ENCODE measurements at regions not wholly inside any gene's neighbourhood (a gene's known extent, or its start where the extent isn't known, plus 50 kb on each side); places are given as distances from the start of the nearest gene placed in this dataset.
"Not testable (repeated sequence)": the region's sequence is repeated elsewhere in the genome, so short reads cannot be mapped to it uniquely, and the experiment has no call there.

DNA sequence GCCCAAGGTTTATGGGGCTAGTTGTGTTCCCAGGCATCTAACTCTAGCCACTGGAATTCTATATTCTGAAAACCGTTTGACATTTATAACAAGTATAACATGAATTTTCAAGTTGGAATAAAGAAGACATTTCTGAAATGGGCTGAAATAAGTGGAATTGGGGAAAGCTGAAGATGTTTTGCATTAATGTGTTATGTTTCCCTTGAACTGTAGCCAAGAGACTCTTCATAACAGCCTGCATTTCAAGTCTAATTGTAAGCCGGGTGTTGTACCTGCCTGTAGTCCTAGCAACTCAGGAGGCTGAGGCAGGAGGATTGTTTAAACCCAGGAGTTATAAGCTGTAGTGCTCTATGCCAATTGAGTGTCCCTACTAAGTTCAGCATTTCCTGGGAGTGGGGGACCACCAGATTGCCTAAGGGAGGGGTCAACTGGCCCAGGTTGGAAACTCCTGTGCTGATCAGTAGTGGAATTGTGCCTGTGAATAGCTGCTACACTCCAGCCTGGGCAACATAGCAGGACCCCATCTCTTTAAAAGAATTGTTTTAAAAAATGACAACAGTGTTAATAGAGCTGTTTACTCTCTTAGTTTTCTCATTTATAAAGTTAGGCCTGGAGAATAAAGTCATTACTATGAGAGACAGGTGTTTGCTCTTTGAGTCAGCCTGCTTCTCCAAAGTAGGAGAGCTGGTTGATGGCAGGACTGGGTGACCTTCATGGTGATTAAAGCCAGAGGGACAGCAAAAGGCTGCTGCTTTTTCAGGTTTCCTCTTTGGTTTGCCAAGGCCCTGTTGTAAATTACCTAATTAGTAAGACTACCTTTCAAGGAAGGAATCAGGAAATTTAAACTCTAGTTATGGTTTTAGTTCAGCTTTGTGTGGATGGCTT lies 483.6 kb upstream of the RGS6 start:
- H3K9ac ChIP-seq (ENCODE audit: low read depth, low read length) = no peak overlapping the region
- H3K4me2 ChIP-seq (ENCODE audit: low read length) = no peak overlapping the region
- peaks cover 7% of the 10 kb centered on the region for H3K4me1 ChIP-seq (ENCODE audit: control insufficient read depth, insufficient read depth, low read length)
- H3K36me3 ChIP-seq (ENCODE audit: insufficient read depth, low read length) = no peaks in the 10 kb centered on the region
- no peaks in the 10 kb centered on the region for H3K27me3 ChIP-seq (ENCODE audit: control insufficient read depth, insufficient read depth, low read length)
- H3K4me3 ChIP-seq (ENCODE audit: low read length) = no peak overlapping the region
- no peaks in the 10 kb centered on the region for H3K9me3 ChIP-seq (replicated peaks; ENCODE audit: low read length)

DNA sequence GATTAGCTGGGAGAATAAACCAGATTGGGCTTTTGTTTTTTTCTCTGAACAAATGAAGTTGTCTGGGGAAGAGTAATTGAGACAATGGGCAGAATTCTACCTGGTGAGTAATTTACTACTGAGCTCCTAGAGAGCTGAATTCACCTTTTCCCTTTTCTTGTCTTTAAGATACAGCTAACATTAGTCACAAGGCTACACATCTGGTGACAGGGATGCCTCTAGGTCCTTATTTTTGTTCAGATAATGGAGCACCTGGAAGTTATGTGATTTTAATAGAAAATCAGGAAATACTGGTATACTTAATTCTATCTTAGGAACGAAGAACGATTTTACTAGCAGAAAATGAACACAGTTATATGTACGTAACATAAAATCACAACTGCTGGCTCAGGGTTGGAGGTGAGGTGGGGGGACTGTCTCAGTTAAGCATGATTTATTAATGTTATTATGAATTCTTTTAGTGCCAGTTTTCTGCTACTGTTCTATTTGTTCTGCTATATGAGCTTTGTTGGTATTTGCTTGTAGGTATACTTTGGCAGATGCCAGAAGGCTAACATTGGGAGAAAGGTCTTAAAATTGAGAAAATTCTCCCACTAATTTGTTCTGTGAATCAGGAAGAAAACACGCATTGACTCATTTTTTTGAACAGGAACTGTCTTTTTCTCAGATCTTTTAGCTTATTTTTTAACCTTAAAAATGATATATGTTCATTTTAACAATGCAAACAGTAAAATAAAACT lies 482.7 kb upstream of the RGS6 start:
- no peaks in the 10 kb centered on the region for H3K9me3 ChIP-seq (replicated peaks; ENCODE audit: low read length)
- no peaks in the 10 kb centered on the region for H3K27me3 ChIP-seq (ENCODE audit: control insufficient read depth, insufficient read depth, low read length)
- H3K36me3 ChIP-seq (ENCODE audit: insufficient read depth, low read length) = no peaks in the 10 kb centered on the region
- H3K4me2 ChIP-seq (ENCODE audit: low read length) = no peak overlapping the region
- H3K4me1 ChIP-seq (ENCODE audit: control insufficient read depth, insufficient read depth, low read length) = peaks cover 7% of the 10 kb centered on the region
- no peak overlapping the region for H3K4me3 ChIP-seq (ENCODE audit: low read length)
- no peak overlapping the region for H3K9ac ChIP-seq (ENCODE audit: low read depth, low read length)

DNA sequence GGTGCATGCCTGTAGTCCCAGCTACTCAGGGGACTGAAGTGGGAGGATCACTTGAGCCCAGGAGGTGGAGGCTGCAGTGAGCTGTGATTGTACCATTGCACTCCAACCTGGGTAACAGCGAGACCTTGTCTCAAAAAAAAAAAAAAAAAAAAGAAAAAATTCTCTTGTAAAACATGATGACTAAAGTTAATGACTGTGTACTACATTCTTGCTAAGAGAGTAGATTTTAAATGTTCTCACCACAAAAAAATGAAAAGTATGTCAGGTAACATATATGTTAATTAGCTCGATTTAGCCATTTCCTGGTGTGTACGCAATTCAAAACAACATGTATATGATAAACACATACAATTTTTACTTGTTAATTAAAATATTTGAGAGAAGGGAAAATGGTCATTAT lies 480.7 kb upstream of the RGS6 start:
- Histone ChIP-seq H3K9ac (ENCODE audit: low read depth, low read length) (no peak overlapping the region), H3K9me3 (replicated peaks; ENCODE audit: low read length) (no peaks in the 10 kb centered on the region), H3K4me2 (ENCODE audit: low read length) (no peak overlapping the region), H3K36me3 (ENCODE audit: insufficient read depth, low read length) (no peaks in the 10 kb centered on the region), H3K4me3 (ENCODE audit: low read length) (no peak overlapping the region), H3K27me3 (ENCODE audit: control insufficient read depth, insufficient read depth, low read length) (no peaks in the 10 kb centered on the region), H3K4me1 (ENCODE audit: control insufficient read depth, insufficient read depth, low read length) (peaks cover 15% of the 10 kb centered on the region)

DNA sequence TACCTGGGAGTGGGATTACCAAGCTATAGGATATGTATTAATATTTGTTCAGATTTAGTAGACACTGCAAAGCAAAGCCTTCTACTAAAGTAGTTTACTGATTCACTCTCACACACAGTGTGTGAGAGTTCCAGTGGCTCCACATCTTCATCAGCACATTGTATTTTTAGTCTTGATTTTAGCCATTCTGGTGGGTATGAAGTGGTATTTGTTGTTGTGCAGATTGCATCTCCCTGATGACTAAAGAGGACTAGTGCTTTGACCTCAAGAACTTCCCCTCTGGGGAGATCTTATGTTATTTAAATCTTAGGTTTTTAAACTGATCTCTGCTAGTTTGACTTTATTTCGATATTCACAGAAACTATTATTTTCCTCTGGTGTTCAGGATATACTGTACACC lies 479.7 kb upstream of the RGS6 start:
- Histone ChIP-seq H3K36me3 (ENCODE audit: insufficient read depth, low read length) (no peaks in the 10 kb centered on the region), H3K9me3 (replicated peaks; ENCODE audit: low read length) (no peaks in the 10 kb centered on the region), H3K4me2 (ENCODE audit: low read length) (no peak overlapping the region), H3K4me1 (ENCODE audit: control insufficient read depth, insufficient read depth, low read length) (peaks cover 15% of the 10 kb centered on the region), H3K9ac (ENCODE audit: low read depth, low read length) (no peak overlapping the region), H3K27me3 (ENCODE audit: control insufficient read depth, insufficient read depth, low read length) (no peaks in the 10 kb centered on the region), H3K4me3 (ENCODE audit: low read length) (no peak overlapping the region)

DNA sequence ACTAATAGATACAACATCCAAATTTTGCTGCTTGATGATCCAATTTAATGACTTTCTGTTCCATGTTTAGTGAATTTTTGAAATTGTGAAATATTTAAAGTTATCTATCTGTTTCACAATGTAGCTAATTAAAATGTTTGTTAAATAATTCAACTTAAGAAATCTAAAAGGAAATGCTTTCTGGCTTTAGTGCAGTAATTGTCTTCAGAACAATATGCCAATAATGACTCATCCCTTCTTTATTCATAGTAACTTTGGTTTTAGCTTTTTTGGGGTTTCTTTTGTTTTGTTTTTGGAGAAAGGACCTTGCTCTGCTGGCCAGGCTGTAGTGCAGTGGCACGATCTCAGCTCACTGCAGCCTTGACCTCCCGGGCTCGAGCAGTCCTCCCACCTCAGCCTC lies 479.2 kb upstream of the RGS6 start:
- no peaks in the 10 kb centered on the region for H3K36me3 ChIP-seq (ENCODE audit: insufficient read depth, low read length)
- H3K4me3 ChIP-seq (ENCODE audit: low read length) = no peak overlapping the region
- no peak overlapping the region for H3K4me2 ChIP-seq (ENCODE audit: low read length)
- no peaks in the 10 kb centered on the region for H3K9me3 ChIP-seq (replicated peaks; ENCODE audit: low read length)
- peaks cover 15% of the 10 kb centered on the region for H3K4me1 ChIP-seq (ENCODE audit: control insufficient read depth, insufficient read depth, low read length)
- H3K9ac ChIP-seq (ENCODE audit: low read depth, low read length) = no peak overlapping the region
- H3K27me3 ChIP-seq (ENCODE audit: control insufficient read depth, insufficient read depth, low read length) = no peaks in the 10 kb centered on the region

DNA sequence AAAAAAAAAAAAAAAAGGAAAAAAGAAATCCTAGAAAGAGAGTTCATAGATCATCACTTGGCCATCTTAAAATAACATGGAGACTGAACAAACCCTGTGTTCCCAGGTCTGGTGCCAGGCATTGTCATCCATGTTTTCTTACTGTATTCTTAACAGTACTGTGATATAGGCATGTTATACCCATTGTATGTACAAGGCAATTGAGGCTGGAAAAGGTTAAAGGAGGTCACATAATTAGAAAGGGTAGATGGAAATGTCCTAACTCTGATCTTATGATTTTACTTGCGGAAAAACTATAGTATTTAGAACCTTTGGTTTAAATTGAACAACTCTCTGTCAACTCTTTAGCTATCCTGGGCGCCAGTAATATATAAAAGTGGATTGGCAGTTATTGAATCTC lies 478.2 kb upstream of the RGS6 start:
- no peaks in the 10 kb centered on the region for H3K36me3 ChIP-seq (ENCODE audit: insufficient read depth, low read length)
- peaks cover 15% of the 10 kb centered on the region for H3K4me1 ChIP-seq (ENCODE audit: control insufficient read depth, insufficient read depth, low read length)
- no peak overlapping the region for H3K4me3 ChIP-seq (ENCODE audit: low read length)
- H3K9me3 ChIP-seq (replicated peaks; ENCODE audit: low read length) = no peaks in the 10 kb centered on the region
- no peaks in the 10 kb centered on the region for H3K27me3 ChIP-seq (ENCODE audit: control insufficient read depth, insufficient read depth, low read length)
- no peak overlapping the region for H3K4me2 ChIP-seq (ENCODE audit: low read length)
- H3K9ac ChIP-seq (ENCODE audit: low read depth, low read length) = no peak overlapping the region

DNA sequence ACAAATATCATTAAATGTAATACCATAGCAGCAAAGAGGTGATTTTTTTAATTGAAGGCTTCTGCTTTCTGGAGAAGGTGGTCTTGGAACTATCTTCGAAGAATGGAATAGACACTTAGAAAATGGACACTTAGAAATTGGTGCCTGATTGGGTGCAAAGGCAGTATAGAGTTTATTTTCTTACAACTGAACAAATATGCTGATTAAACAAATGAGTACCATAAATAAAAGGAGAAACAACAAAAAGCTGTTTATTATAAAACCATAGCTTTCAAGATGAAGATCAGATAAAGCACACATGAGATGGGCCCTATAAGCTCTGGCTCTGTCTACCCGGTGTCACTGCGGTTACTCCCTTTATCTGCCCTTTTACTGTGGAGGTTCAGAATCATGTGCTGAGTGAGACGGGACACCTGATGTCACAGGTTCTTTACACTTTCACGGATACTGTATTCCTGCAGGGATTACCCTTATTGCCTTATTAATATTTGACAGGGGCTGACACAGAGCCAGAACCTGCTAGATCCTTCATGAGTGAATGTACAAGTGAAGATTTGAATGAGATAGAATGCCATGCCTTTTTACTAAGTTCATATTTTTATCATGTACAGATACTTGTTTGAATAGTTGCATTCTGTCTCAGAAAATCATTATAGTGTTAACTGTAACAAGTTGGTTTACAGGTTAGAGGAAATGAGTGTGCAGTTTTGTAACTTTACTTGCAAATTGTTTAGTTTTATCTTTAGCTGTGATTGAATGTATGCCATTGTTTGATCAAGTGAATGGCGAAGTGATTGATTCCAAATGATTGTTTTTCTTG lies 477.5 kb upstream of the RGS6 start:
- no peak overlapping the region for H3K4me2 ChIP-seq (ENCODE audit: low read length)
- H3K27me3 ChIP-seq (ENCODE audit: control insufficient read depth, insufficient read depth, low read length) = no peaks in the 10 kb centered on the region
- H3K36me3 ChIP-seq (ENCODE audit: insufficient read depth, low read length) = no peaks in the 10 kb centered on the region
- H3K9ac ChIP-seq (ENCODE audit: low read depth, low read length) = no peak overlapping the region
- H3K4me1 ChIP-seq (ENCODE audit: control insufficient read depth, insufficient read depth, low read length) = peaks cover 15% of the 10 kb centered on the region
- H3K9me3 ChIP-seq (replicated peaks; ENCODE audit: low read length) = no peaks in the 10 kb centered on the region
- no peak overlapping the region for H3K4me3 ChIP-seq (ENCODE audit: low read length)

DNA sequence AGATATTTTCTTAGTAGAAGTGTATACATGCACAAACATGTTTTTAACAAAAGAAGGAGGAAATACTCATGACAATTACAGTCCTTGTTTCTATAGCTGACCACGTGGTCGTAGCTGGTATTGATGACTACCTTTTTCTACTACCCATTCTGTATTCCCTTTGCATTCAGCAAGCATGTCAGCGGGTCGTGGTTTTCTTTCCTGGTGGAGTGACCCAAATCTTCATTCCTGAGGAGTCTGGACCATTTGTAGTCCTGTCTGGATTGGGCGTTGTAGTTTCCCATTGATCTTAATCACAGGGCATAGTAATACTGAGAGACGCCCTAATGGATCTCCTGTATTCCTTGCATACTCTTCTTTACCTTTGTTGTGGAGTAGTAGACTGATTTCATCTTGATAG lies 472.1 kb upstream of the RGS6 start:
- Histone ChIP-seq H3K4me1 (ENCODE audit: control insufficient read depth, insufficient read depth, low read length) (peaks cover 4% of the 10 kb centered on the region), H3K9me3 (replicated peaks; ENCODE audit: low read length) (peaks cover 6% of the 10 kb centered on the region), H3K27me3 (ENCODE audit: control insufficient read depth, insufficient read depth, low read length) (no peaks in the 10 kb centered on the region), H3K4me3 (ENCODE audit: low read length) (no peak overlapping the region), H3K36me3 (ENCODE audit: insufficient read depth, low read length) (peaks cover 4% of the 10 kb centered on the region), H3K4me2 (ENCODE audit: low read length) (no peak overlapping the region), H3K9ac (ENCODE audit: low read depth, low read length) (no peak overlapping the region)

DNA sequence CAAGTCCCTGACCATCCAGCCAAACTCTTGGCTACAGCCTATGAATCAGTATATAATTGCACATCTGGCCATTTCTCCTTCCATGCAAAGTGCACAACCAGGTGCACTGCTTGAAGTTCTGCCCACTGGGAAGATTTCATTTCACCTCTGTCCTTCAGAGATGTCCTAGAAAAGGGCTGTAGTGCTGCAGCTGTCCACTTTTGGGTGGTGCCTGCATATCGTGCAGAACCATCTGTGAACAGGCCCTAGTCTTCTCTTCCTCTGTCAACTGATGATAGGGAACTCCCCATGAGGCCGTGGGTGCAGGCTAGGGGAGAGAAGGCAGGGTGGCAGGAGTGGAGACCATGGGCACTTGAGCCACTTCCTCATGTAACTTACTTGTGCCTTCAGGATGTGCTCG lies 470.6 kb upstream of the RGS6 start:
- H3K9ac ChIP-seq (ENCODE audit: low read depth, low read length); H3K27me3 ChIP-seq (ENCODE audit: control insufficient read depth, insufficient read depth, low read length); H3K36me3 ChIP-seq (ENCODE audit: insufficient read depth, low read length); H3K4me2 ChIP-seq (ENCODE audit: low read length); H3K4me3 ChIP-seq (ENCODE audit: low read length); H3K9me3 ChIP-seq (replicated peaks; ENCODE audit: low read length): not testable (repeated sequence)
- peaks cover 12% of the 10 kb centered on the region for H3K4me1 ChIP-seq (ENCODE audit: control insufficient read depth, insufficient read depth, low read length)

DNA sequence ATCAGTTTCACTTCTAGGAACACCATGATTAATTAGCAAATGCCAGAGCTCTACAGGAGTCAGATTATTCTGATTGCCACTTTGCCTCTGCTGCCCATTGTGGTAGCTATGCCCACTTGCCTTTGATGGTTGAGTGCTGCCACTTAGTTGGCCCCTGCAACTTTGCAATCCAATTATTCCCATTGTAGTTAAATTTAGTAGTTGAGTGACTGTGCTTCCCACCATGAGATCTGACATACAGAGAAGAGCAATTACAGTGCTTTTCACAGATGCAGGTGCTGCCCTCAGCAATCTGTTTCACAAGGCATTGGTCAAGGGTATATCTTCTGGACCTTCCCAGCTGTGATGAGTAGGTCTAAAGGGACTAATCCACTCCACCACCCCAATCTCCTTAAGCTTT lies 468.4 kb upstream of the RGS6 start:
- peaks cover 6% of the 10 kb centered on the region for H3K9me3 ChIP-seq (replicated peaks; ENCODE audit: low read length)
- H3K27me3 ChIP-seq (ENCODE audit: control insufficient read depth, insufficient read depth, low read length) = no peaks in the 10 kb centered on the region
- no peak overlapping the region for H3K4me2 ChIP-seq (ENCODE audit: low read length)
- H3K36me3 ChIP-seq (ENCODE audit: insufficient read depth, low read length) = peaks cover 4% of the 10 kb centered on the region
- no peak overlapping the region for H3K9ac ChIP-seq (ENCODE audit: low read depth, low read length)
- peaks cover 33% of the 10 kb centered on the region for H3K4me1 ChIP-seq (ENCODE audit: control insufficient read depth, insufficient read depth, low read length)
- no peak overlapping the region for H3K4me3 ChIP-seq (ENCODE audit: low read length)

DNA sequence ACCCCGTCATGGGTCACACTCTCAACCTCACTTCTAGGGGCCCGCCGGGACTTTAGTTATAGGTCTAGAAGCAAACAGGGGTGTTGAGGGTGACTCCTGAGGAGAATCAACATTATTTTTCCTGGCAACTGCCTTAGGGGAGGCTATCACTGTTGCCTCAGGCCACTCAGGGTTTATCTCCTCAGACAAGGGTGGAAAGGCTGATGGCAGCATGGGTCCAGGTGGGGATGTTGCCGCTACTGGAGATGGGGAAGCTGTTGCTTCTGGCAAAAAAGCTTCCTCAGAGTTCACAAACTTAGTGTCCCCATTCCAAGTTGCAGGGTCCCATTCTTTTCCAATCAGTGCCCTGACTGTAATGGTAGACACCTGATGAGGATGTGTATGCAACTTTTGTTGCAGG lies 467.4 kb upstream of the RGS6 start:
- Histone ChIP-seq H3K9ac (ENCODE audit: low read depth, low read length) (no peak overlapping the region), H3K4me1 (ENCODE audit: control insufficient read depth, insufficient read depth, low read length) (peaks cover 38% of the 10 kb centered on the region), H3K4me3 (ENCODE audit: low read length) (no peak overlapping the region), H3K4me2 (ENCODE audit: low read length) (no peak overlapping the region), H3K9me3 (replicated peaks; ENCODE audit: low read length) (peaks cover 6% of the 10 kb centered on the region), H3K27me3 (ENCODE audit: control insufficient read depth, insufficient read depth, low read length) (no peaks in the 10 kb centered on the region), H3K36me3 (ENCODE audit: insufficient read depth, low read length) (peaks cover 4% of the 10 kb centered on the region)

Data from skeletal muscle satellite cell (primary cell).